ENCODE measurements at regions not wholly inside any gene's neighbourhood (a gene's known extent, or its start where the extent isn't known, plus 50 kb on each side); places are given as distances from the start of the nearest gene placed in this dataset.

- TF ChIP-seq TFAP4 (IDR thresholded peaks at IDR 0.05; ENCODE audit: borderline replicate concordance, low read depth): no peak
- no peak for TF ChIP-seq POLR2AphosphoS5 (IDR thresholded peaks at IDR 0.05; ENCODE audit: low read depth, low read length)
Measured at GRCh38 chr4:181271116-181271640, 972.0 kb upstream of the TENM3 start (continued).

GRCh38 chr4:181272422-181272821 lies 970.8 kb upstream of the TENM3 start:
- ChIA-PET POLR2A (no interaction called here), CTCF (ENCODE audit: low intra/inter-chr PET ratio, low total read pairs) (no interaction called here)
- no peak overlapping the region for H3K27ac ChIP-seq (ENCODE audit: extremely low read length, insufficient read depth, low read length)
- 0% methylated on average over 4 of the region's 4 CpGs for WGBS (ENCODE audit: low lambda C conversion rate)
- FAIRE-seq (no peak), ATAC-seq (no peak), DNase-seq (ENCODE audit: low spot score) (no peak)
- TF ChIP-seq CHD2 (IDR thresholded peaks at IDR 0.05; ENCODE audit: low read depth, low read length): no peak
- no peak for TF ChIP-seq HNRNPL (IDR thresholded peaks at IDR 0.05; ENCODE audit: low read depth, low read length)
- TF ChIP-seq TAF15 (IDR thresholded peaks at IDR 0.05; ENCODE audit: low read depth, low read length, poor library complexity, severe bottlenecking): no peak
- TF ChIP-seq FLYWCH1 (CRISPR knock-in tag; IDR thresholded peaks at IDR 0.05): no peak
- TF ChIP-seq ZSCAN9 (CRISPR knock-in tag; IDR thresholded peaks at IDR 0.05; ENCODE audit: borderline replicate concordance): no peak
- no peak for TF ChIP-seq ZNF317 (CRISPR knock-in tag; IDR thresholded peaks at IDR 0.05)
- no peak for TF ChIP-seq ZNF567 (CRISPR knock-in tag; IDR thresholded peaks at IDR 0.05; ENCODE audit: borderline replicate concordance)
- no peak for TF ChIP-seq HOXA7 (CRISPR knock-in tag; IDR thresholded peaks at IDR 0.05)
- TF ChIP-seq MXD4 (CRISPR knock-in tag; IDR thresholded peaks at IDR 0.05): no peak
- TF ChIP-seq HMGA1 (CRISPR knock-in tag; conservative IDR thresholded peaks at IDR 0.05): no peak
- no peak for TF ChIP-seq NFE2 (CRISPR knock-in tag; IDR thresholded peaks at IDR 0.05)
- TF ChIP-seq ZNF484 (CRISPR knock-in tag; IDR thresholded peaks at IDR 0.05; ENCODE audit: borderline replicate concordance, low read depth): no peak
- TF ChIP-seq PCBP1 (IDR thresholded peaks at IDR 0.05; ENCODE audit: borderline replicate concordance, low read depth, low read length): no peak
- no peak for TF ChIP-seq ZBTB38 (CRISPR knock-in tag; IDR thresholded peaks at IDR 0.05)
- no peak for TF ChIP-seq SOX13 (IDR thresholded peaks at IDR 0.05)
- no peak for TF ChIP-seq SOX13 (CRISPR knock-in tag; conservative IDR thresholded peaks at IDR 0.05 in 1 of 2, IDR thresholded peaks at IDR 0.05 in 1 of 2)
- TF ChIP-seq DR1 (CRISPR knock-in tag; IDR thresholded peaks at IDR 0.05): no peak
- no peak for TF ChIP-seq ZBTB43 (CRISPR knock-in tag; conservative IDR thresholded peaks at IDR 0.05)
- no peak for TF ChIP-seq ZNF101 (CRISPR knock-in tag; IDR thresholded peaks at IDR 0.05; ENCODE audit: borderline replicate concordance, low read depth)
- BruUV-seq (replicated peaks): no TSS peak
- no peak overlapping the region for H3K4me3 ChIP-seq (replicated peaks in 1 of 3; ENCODE audit: insufficient read depth in 1 of 3, low read depth in 2 of 3, low read length in 3 of 3)
- H2AFZ ChIP-seq (ENCODE audit: low read length): no peak overlapping the region
- H3K79me2 ChIP-seq (ENCODE audit: insufficient read depth, low read length): no peaks in the 10 kb centered on the region
- H3K4me1 ChIP-seq (ENCODE audit: insufficient read depth, low read length): no peaks in the 10 kb centered on the region
- in situ Hi-C loops (cut with HindIII; ENCODE audit: extremely low pct_ligation_motif_present, low pct_unique_long_range_greater_than_20kb): no loop called here
- intact Hi-C loops (cut with micrococcal nuclease; ENCODE audit: unreplicated experiment): no loop called here
- no peaks in the 10 kb centered on the region for H3K9me3 ChIP-seq (ENCODE audit: low read length)
- H3K9ac ChIP-seq (ENCODE audit: insufficient read depth, low read depth, low read length): no peak overlapping the region
- H3K27me3 ChIP-seq (ENCODE audit: control insufficient read depth in 1 of 2, insufficient read depth in 2 of 2, low read length in 2 of 2): no peaks in the 10 kb centered on the region
- H3K4me2 ChIP-seq (ENCODE audit: low read depth, low read length): no peak overlapping the region
- H3K36me3 ChIP-seq (replicated peaks in 1 of 2; ENCODE audit: control insufficient read depth in 1 of 2, insufficient read depth in 2 of 2, low read length in 2 of 2): no peaks in the 10 kb centered on the region
- no peaks in the 10 kb centered on the region for H4K20me1 ChIP-seq (ENCODE audit: insufficient read depth, low read length)

All from HepG2 (cell line).